HFFc6 (cell line): ENCODE measurements at regions not wholly inside any gene's neighbourhood (a gene's known extent, or its start where the extent isn't known, plus 50 kb on each side); places are given as distances from the start of the nearest gene placed in this dataset.

ENCODE experiments used
- DNase-seq: peaks from one replicate; pipeline ENCODE4 v3.0.0-alpha.2; 2018
- H3K27ac Mint-ChIP-seq: 2 replicates; pipeline ENCODE4 v1.8.0; 2020; ENCODE audit warnings: mild to moderate bottlenecking, mixed read lengths
- H3K27me3 Mint-ChIP-seq: 2 replicates; pipeline ENCODE4 v1.8.0; 2021; ENCODE audit warnings: mild to moderate bottlenecking, moderate library complexity, mixed read lengths; ENCODE audit not compliant: insufficient read depth
- H3K36me3 Mint-ChIP-seq: 2 replicates; pipeline ENCODE4 v1.8.0; 2021; ENCODE audit warnings: low read depth, mixed read lengths
- H3K4me1 Mint-ChIP-seq: 2 replicates; pipeline ENCODE4 v1.8.0; 2020; ENCODE audit warnings: low read depth, mixed read lengths
- H3K4me3 Mint-ChIP-seq: 2 replicates; pipeline ENCODE4 v1.8.0; 2020; ENCODE audit warnings: mild to moderate bottlenecking, moderate library complexity, mixed read lengths
- H3K9me3 Mint-ChIP-seq: 2 replicates; pipeline ENCODE4 v1.8.0; 2020; ENCODE audit warnings: mild to moderate bottlenecking, mixed read lengths
- CTCF ChIP-seq: fragments of 200-600 bp; sonication (generic); IDR thresholded peaks from 2 replicates; pipeline ENCODE4 v1.5.0; 2021; ENCODE audit warnings: antibody characterized with exemption, mild to moderate bottlenecking

GRCh38 chr20:62543470-62544302, 67.9 kb upstream of the GATA5 start:
- DNase-seq, result no peak
- TF ChIP-seq CTCF, result no peak
- H3K27me3 Mint-ChIP-seq, result peaks cover 31% of the 10 kb centered on the region
- no peak overlapping the region for H3K4me3 Mint-ChIP-seq
- H3K36me3 Mint-ChIP-seq, result peaks cover 6% of the 10 kb centered on the region; the same call in 1 of the 2 replicates
- no peak overlapping the region for H3K27ac Mint-ChIP-seq
- H3K9me3 Mint-ChIP-seq, result peaks cover 7% of the 10 kb centered on the region
- H3K4me1 Mint-ChIP-seq, result no peaks in the 10 kb centered on the region

- Mint-ChIP-seq H3K36me3 (peaks cover 6% of the 10 kb centered on the region; the same call in 1 of the 2 replicates), H3K4me3 (no peak overlapping the region), H3K27ac (no peak overlapping the region), H3K27me3 (peaks cover 28% of the 10 kb centered on the region), H3K9me3 (peaks cover 7% of the 10 kb centered on the region), H3K4me1 (no peaks in the 10 kb centered on the region)
- TF ChIP-seq CTCF, result no peak
- DNase-seq, result no peak
Measured at GRCh38 chr20:62544505-62545055, 68.8 kb upstream of the GATA5 start.

GRCh38 chr20:62545271-62545670, 69.5 kb upstream of the GATA5 start:
- Mint-ChIP-seq H3K27me3 (peaks cover 27% of the 10 kb centered on the region), H3K4me1 (no peaks in the 10 kb centered on the region), H3K27ac (no peak overlapping the region), H3K4me3 (no peak overlapping the region), H3K9me3 (peaks cover 7% of the 10 kb centered on the region), H3K36me3 (peaks cover 6% of the 10 kb centered on the region; the same call in 1 of the 2 replicates)
- DNase-seq, result no peak
- TF ChIP-seq CTCF, result no peak

GRCh38 chr20:62545901-62546525, 70.2 kb upstream of the GATA5 start:
- H3K36me3 Mint-ChIP-seq, result peaks cover 6% of the 10 kb centered on the region; the same call in 1 of the 2 replicates
- no peaks in the 10 kb centered on the region for H3K4me1 Mint-ChIP-seq
- peaks cover 25% of the 10 kb centered on the region for H3K27me3 Mint-ChIP-seq
- no peak overlapping the region for H3K4me3 Mint-ChIP-seq
- TF ChIP-seq CTCF, result no peak
- no peak for DNase-seq
- H3K27ac Mint-ChIP-seq, result no peak overlapping the region
- H3K9me3 Mint-ChIP-seq, result peaks cover 7% of the 10 kb centered on the region

GRCh38 chr20:62546606-62547005, 70.8 kb upstream of the GATA5 start:
- Mint-ChIP-seq H3K36me3 (peaks cover 6% of the 10 kb centered on the region; the same call in 1 of the 2 replicates), H3K9me3 (peaks cover 7% of the 10 kb centered on the region), H3K27ac (no peak overlapping the region), H3K4me3 (no peak overlapping the region), H3K27me3 (peaks cover 21% of the 10 kb centered on the region), H3K4me1 (no peaks in the 10 kb centered on the region)
- DNase-seq, result no peak
- no peak for TF ChIP-seq CTCF
